NCI-H524 (cell line): ENCODE measurements at regions not wholly inside any gene's neighbourhood (a gene's known extent, or its start where the extent isn't known, plus 50 kb on each side); places are given as distances from the start of the nearest gene placed in this dataset.
"Not testable (repeated sequence)": the region's sequence is repeated elsewhere in the genome, so short reads cannot be mapped to it uniquely, and the experiment has no call there.

Experiments
- DNase-seq, 2 experiments: peaks; one replicate each; lab custom pipeline; 2025; lab: John Stamatoyannopoulos, UW

DNA sequence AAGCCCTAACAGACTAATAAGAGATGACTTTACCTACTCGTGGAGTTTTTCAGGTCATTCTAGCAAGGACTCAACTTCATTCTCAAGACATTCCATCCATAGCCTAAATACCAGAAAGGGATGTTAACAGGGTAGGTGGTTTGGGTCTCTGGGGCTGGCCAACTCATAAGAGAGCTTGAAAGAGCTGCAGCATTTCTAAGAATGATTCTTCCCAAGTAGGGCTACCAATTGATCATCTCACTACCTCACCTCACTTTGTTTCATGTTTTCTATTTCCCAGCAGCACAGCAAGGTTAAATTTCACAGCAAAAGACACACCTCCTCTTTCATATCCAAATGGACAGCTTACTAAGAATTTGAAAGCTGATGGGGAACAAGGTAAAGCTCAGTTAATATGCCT lies 614.8 kb upstream of the DIPK2B start:
- no peak for DNase-seq

GRCh38 chrX:45811326-45811725 lies 610.6 kb upstream of the DIPK2B start:
- peak; percentile 30 to 82 for DNase-seq

- DNase-seq = no peak
Observed at GRCh38 chrX:45807572-45808425, 607.1 kb upstream of the DIPK2B start.

GRCh38 chrX:45806410-45807121 lies 605.9 kb upstream of the DIPK2B start:
- peak in 1 of 2 experiments; percentile 54 for DNase-seq

GRCh38 chrX:45804276-45804675 lies 603.6 kb upstream of the DIPK2B start:
- DNase-seq = no peak

- no peak for DNase-seq
Observed at GRCh38 chrX:45803383-45803921, 602.8 kb upstream of the DIPK2B start.

DNA sequence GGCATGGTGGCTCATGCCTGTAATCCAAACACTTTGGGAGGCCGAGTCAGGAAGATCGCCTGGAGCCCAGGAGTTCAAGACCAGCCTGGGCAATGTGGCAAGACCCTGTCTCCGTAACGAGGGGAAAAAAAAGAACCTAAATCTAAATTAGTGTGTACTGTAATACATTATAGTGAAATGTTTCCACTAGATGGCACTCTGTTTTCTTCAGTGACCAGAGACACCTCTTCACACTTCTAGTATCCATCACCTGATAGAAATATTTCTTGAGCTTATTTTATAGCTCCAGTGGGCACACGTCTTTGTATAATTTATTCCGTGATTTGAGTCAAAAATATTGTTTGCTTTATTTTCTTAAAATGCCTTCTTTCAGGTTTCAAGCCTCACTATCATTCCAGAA lies 600.9 kb upstream of the DIPK2B start:
- peak in 1 of 2 experiments; percentile 52 for DNase-seq

GRCh38 chrX:45800746-45801453 lies 600.2 kb upstream of the DIPK2B start:
- not testable (repeated sequence) for DNase-seq

GRCh38 chrX:45799576-45799975 lies 598.9 kb upstream of the DIPK2B start:
- peak in 1 of 2 experiments; percentile 4 for DNase-seq

DNA sequence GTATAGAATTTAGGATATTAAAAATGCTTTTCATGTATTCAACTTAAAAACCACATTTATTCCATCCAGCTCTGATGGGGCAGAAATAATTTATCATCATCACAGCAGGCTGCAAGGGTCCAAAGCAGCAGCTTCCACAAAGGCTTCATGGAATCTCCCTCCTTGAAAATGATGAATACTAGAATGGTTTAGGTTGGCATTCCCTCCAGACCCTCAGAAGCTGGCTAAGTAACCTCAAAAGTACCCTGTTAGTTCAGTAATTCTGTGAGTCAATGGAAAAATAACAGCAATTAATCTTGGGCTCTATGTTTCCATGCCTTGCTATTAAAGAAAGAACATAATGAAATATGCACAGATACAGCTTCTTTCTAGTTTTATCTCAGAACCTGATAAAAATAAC lies 594.9 kb upstream of the DIPK2B start:
- DNase-seq = no peak

DNA sequence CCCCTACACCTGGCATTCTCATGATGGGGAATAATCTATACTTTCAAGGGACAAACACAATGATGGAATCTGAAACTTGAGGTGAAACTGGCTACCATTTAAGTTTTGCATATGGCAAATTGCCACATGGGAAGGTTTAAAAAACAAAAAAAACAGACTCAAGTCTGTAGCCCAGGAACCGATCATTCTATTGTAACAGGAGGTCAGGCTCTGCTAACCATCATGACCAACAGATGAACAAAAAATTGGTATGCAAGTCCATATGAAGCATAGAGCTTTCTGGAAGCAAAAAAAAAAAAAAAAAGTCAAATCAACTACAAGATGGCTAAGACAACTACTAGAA lies 594.3 kb upstream of the DIPK2B start:
- DNase-seq = no peak

DNA sequence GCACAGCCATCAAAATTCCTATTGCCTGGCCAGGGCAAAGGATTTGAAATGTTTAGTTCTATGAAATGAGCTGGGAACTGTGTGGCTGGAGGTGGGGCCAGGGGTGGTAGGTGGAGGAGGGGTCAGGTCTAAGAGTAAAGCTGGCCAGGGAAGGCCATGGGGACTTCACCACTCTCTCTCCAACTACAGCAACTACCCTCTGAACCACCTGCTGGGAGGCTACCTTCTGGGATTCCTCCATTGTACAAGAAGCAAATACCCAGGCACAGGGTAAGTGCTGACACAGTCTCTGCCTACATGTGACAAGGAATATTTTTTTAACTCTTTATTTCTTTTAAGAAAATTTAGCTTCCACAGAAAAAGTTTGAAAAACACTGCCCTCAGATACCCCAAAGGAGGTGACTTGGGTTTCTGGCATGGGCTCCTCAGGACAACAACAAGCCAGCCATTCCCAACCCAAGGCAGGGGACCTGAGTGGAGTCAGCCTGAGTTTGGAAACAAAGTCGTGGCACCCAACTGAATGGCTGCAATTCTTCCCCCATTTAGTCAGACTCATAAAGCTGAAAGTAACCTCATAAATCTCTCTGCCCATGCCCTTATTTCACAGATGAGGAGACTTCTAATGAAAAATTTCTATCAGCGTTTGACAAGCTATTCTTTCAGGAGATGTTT lies 593.8 kb upstream of the DIPK2B start:
- DNase-seq = no peak

DNA sequence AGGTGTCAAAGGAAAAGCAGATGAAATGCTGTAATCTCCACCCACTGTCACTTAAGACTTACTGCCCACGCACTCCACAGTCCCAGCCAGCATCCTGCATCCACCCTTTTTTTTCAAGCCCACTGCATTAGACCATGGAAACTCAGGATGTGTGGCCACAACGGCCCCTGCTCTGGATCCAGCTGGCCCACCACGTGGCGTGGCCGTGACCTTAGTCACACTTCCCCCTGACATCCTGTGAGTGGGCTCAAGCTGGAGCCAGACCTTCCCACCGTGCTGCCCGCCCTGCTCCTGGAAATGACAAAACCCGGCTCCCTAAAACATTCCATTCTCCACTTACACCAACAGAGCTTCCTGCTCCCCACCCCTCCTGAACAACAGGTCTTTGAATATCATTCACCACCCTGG lies 588.3 kb upstream of the DIPK2B start:
- no peak for DNase-seq

DNA sequence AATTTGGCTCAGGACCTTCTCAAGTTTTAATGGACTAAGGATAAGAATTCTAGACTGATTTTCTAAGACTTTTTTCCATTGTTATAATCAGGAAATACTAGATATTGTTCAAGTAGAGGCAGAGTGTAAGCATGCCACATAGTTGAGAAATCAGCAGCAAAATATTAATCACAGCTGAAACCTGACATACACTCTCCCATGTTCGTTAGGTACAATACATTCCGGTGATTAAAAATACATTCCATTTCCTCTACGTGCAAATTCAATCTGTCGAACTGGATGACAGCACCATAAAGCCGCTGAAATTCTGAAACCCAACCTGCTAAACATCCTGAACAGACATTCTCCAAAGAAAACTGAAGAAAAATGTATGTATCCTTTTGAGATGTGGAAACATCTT lies 587.6 kb upstream of the DIPK2B start:
- no peak for DNase-seq

GRCh38 chrX:45784590-45784989 lies 583.9 kb upstream of the DIPK2B start:
- no peak for DNase-seq

DNA sequence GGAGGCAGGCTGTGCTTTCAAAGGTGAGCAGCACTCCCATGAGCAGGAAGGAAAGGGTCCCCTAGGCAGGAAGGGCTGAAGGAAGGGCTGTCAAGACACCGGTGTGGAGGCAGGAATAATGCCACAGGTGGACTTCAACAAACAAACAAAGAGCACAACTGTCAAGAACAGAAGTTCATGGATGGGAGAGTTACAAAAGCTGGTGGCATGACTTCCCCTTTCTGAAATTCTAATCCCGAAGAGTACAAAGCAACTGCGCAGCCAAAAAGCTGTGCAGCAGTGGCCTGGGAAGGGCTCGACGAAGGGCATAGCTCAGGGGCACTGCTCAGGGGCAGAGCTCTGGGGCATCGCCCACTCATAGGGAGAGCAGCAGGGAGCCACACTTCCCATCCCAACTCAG lies 582.3 kb upstream of the DIPK2B start:
- no peak for DNase-seq

- DNase-seq = peak in 1 of 2 experiments; percentile 1
Observed at GRCh38 chrX:45781901-45782553, 581.4 kb upstream of the DIPK2B start.

- DNase-seq = no peak
Observed at GRCh38 chrX:45778616-45779015, 577.9 kb upstream of the DIPK2B start.

- no peak for DNase-seq
Observed at GRCh38 chrX:45777366-45777765, 576.7 kb upstream of the DIPK2B start.

- DNase-seq = no peak
Observed at GRCh38 chrX:45775468-45775867, 574.8 kb upstream of the DIPK2B start.

DNA sequence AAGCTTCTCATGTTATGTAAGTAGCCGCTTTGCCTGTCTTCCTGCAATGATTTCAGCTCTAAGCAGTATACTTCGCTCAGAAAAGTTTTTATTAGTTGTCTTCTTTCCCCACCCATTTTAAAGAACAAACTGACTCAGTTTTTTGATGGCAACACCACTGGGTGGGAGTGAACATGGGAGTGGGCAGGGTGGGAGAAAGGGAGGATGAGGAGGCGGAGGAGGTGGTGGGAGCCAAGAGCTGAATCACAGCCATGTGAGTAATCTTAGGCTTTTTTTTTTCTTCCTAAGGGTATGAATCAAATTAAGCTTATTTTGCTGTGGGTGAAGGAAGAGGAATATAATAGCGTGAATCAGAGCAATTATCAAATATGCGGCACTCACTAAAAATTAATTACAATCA lies 574.3 kb upstream of the DIPK2B start:
- DNase-seq = no peak
